Naive thymus-derived CD4-positive, alpha-beta T cell (primary cell): ENCODE measurements at regions not wholly inside any gene's neighbourhood (a gene's known extent, or its start where the extent isn't known, plus 50 kb on each side); places are given as distances from the start of the nearest gene placed in this dataset.

Source experiments
- ATAC-seq: fragments of 150-1000 bp; cut with Tn5 transposase; 2 replicates; pipeline ENCODE4 v1.10.0; 2021; ENCODE audit warnings: mild to moderate bottlenecking, moderate library complexity
- CTCF ChIA-PET: fragments of 350-600 bp; sonication (Branson Sonifier 250); formaldehyde crosslinking; loops from one replicate; lab custom pipeline; 2021; ENCODE audit warnings: antibody characterized with exemption; lab: Charles Lee
- POLR2A ChIA-PET: fragments of 350-600 bp; sonication (Branson Sonifier 250); formaldehyde crosslinking; loops from one replicate; lab custom pipeline; 2021; ENCODE audit warnings: antibody characterized with exemption, inconsistent platforms; lab: Charles Lee
- DNase-seq, 9 donors: peaks; one replicate each; pipeline versions ENCODE4 v3.0.0 to v3.0.0-alpha.2; 2020 to 2022; ENCODE audit warnings: mixed read lengths in 1 of 9
- H3K27ac ChIP-seq: one replicate; pipeline ENCODE4 v1.7.0; 2013; ENCODE audit warnings: mild to moderate bottlenecking, low read depth, low read length, moderate library complexity
- H3K27me3 ChIP-seq, 2 donors: one replicate each; pipeline ENCODE4 v1.7.0; 2013; ENCODE audit warnings: low read length in 2 of 2, mild to moderate bottlenecking in 2 of 2, moderate library complexity in 2 of 2; ENCODE audit not compliant: control insufficient read depth in 2 of 2, insufficient read depth in 2 of 2
- H3K36me3 ChIP-seq, 3 experiments: 1 replicate in 2 of 3; 2 replicates in 1 of 3; pipeline ENCODE4 v1.7.0; 2013; ENCODE audit warnings: low read length in 3 of 3, mild to moderate bottlenecking in 3 of 3, moderate library complexity in 1 of 3; ENCODE audit not compliant: insufficient read depth in 3 of 3, control insufficient read depth in 2 of 3
- H3K4me1 ChIP-seq, 2 donors: one replicate each; pipeline ENCODE4 v1.7.0; 2013; ENCODE audit warnings: low read length in 2 of 2, mild to moderate bottlenecking in 2 of 2, moderate library complexity in 1 of 2; ENCODE audit not compliant: control insufficient read depth in 2 of 2, insufficient read depth in 2 of 2
- H3K4me3 ChIP-seq: 2 replicates; pipeline ENCODE4 v1.7.0; 2013; ENCODE audit warnings: mild to moderate bottlenecking, low read length
- H3K9me3 ChIP-seq, 3 experiments: 1 replicate in 2 of 3; 2 replicates in 1 of 3; pipeline ENCODE4 v1.7.0; 2013; ENCODE audit warnings: low read length in 3 of 3; ENCODE audit not compliant: control insufficient read depth in 2 of 3
- H3K27ac Mint-ChIP-seq, 9 donors: one replicate each; pipeline ENCODE4 v1.8.0; 2020 to 2022; ENCODE audit warnings: mixed read lengths in 9 of 9, mild to moderate bottlenecking in 8 of 9, moderate library complexity in 5 of 9, inconsistent platforms in 2 of 9
- H3K27me3 Mint-ChIP-seq, 5 donors: one replicate each; pipeline ENCODE4 v1.8.0; 2021 to 2022; ENCODE audit warnings: mixed read lengths in 5 of 5, mild to moderate bottlenecking in 1 of 5
- H3K36me3 Mint-ChIP-seq, 5 donors: one replicate each; pipeline ENCODE4 v1.8.0; 2020 to 2022; ENCODE audit warnings: mixed read lengths in 5 of 5, mild to moderate bottlenecking in 3 of 5, inconsistent platforms in 1 of 5
- H3K4me1 Mint-ChIP-seq, 7 donors: one replicate each; pipeline ENCODE4 v1.8.0; 2020 to 2022; ENCODE audit warnings: mixed read lengths in 7 of 7, mild to moderate bottlenecking in 3 of 7, inconsistent platforms in 1 of 7
- H3K4me3 Mint-ChIP-seq, 10 donors: one replicate each; pipeline ENCODE4 v1.8.0; 2020 to 2022; ENCODE audit warnings: mild to moderate bottlenecking in 10 of 10, mixed read lengths in 10 of 10, moderate library complexity in 6 of 10, inconsistent platforms in 2 of 10
- H3K9me3 Mint-ChIP-seq, 11 donors: one replicate each; pipeline ENCODE4 v1.8.0; 2020 to 2022; ENCODE audit warnings: mixed read lengths in 11 of 11, mild to moderate bottlenecking in 4 of 11, inconsistent platforms in 1 of 11, moderate library complexity in 1 of 11
- intact Hi-C, 2 donors: fragments of 100-400 bp; cut with micrococcal nuclease; formaldehyde crosslinking; loops; one replicate each; pipeline ENCODE4 v1.15.1; 2023

DNA sequence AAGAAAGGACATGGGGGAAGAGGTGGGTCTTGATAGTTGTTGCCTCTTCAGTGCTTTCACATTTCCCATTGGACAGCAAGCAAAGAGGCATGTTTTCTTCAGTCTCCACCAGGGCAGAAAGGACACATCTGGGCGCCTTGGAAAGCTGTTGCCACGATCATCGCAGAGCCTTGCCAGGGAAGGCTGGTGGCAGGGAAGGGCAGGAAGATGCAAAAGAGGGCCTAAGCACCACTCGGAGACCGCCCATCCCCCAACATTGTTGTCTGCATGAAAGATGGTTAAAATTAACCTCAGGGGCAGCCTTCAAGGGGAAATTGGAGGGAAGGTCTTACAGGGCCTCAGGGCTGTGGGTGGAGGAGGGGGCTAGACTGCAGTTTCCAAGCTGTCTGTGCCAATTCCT lies 114.2 kb downstream of the SOX9 start:
- DNase-seq = no peak
- no peaks in the 10 kb centered on the region for H3K9me3 ChIP-seq
- H3K36me3 ChIP-seq = no peaks in the 10 kb centered on the region
- no peak overlapping the region for H3K27ac ChIP-seq
- Mint-ChIP-seq H3K27me3 (peaks cover 0 to 22% (median 19%) of the 10 kb centered on the region in 5 donors), H3K4me1 (no peaks in the 10 kb centered on the region), H3K36me3 (peaks cover 0 to 3% (median 0%) of the 10 kb centered on the region in 5 donors), H3K9me3 (peaks cover 3 to 19% (median 7%) of the 10 kb centered on the region in 11 donors), H3K27ac (no peak overlapping the region), H3K4me3 (no peak overlapping the region)
- intact Hi-C loops = no loop called here
- H3K4me3 ChIP-seq = no peak overlapping the region
- H3K27me3 ChIP-seq = no peaks in the 10 kb centered on the region
- H3K4me1 ChIP-seq = no peaks in the 10 kb centered on the region
- CTCF ChIA-PET = no interaction called here
- ATAC-seq = no peak
- POLR2A ChIA-PET = no interaction called here

DNA sequence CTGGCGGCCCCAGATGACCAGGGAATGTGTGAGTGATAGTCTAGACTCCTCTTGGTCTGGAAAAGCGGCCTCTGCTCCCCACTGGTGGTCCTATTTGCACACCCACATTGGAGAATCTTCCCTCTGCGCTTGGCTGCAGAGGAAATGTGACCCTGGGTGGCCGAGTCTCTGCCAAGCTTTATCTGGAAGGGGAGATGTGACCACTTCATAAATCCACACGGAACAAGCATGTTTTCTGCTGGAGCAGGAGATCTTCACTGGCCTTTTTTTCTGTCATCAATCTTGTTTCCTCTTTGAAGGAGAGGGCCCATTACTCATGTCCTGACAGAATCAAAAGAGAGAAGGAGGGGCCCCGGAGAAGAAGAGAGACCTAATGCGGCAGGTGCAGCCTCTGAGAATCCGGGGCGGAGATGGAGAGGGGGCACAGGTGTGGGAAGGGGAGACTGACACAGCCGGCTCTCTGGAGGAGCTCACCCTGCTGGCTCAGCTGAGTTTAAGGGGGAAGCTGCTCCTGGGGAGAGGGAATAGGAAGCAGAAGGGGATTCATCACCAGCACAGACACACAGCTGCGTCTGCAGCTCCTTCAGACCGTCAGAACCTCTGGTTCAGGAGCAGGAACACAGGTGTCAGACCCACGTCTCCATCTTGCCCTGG lies 116.3 kb downstream of the SOX9 start:
- Mint-ChIP-seq H3K27me3 (peaks cover 0 to 22% (median 19%) of the 10 kb centered on the region in 5 donors), H3K9me3 (peaks cover 3 to 26% (median 10%) of the 10 kb centered on the region in 11 donors), H3K4me3 (no peak overlapping the region), H3K27ac (no peak overlapping the region), H3K36me3 (peaks cover 0 to 4% (median 0%) of the 10 kb centered on the region in 5 donors), H3K4me1 (no peaks in the 10 kb centered on the region)
- intact Hi-C loops = no loop called here
- H3K9me3 ChIP-seq = no peaks in the 10 kb centered on the region
- no peak for ATAC-seq
- no peak for DNase-seq
- H3K4me3 ChIP-seq = no peak overlapping the region
- CTCF ChIA-PET = no interaction called here
- no peaks in the 10 kb centered on the region for H3K36me3 ChIP-seq
- no peak overlapping the region for H3K27ac ChIP-seq
- H3K4me1 ChIP-seq = no peaks in the 10 kb centered on the region
- POLR2A ChIA-PET = no interaction called here
- no peaks in the 10 kb centered on the region for H3K27me3 ChIP-seq

DNA sequence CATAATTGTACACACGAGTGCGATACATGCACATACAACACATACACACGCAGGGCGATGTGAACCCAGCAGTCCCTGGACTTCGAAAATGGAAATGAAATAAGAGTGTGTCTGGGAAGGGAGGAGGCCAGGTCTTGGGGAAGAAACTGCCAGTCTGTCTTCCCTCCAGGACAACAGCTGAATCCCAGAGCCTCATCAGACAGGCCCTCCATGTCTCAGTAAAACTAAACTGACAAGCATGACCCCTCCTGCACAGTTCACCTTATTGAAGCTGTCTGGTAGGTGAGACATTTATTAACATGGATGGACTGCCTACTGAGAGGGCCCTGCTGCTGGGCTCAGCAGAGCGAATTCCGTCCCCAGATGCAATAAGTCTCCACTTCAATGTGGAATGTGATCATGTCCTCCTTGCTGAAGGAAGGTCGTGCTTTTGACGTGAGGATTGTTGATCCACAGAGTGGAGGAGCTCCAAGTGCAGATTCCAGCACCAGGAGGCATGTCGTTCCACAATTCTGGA lies 117.4 kb downstream of the SOX9 start:
- CTCF ChIA-PET = no interaction called here
- no peaks in the 10 kb centered on the region for H3K4me1 Mint-ChIP-seq
- peaks cover 5 to 34% (median 14%) of the 10 kb centered on the region in 11 donors for H3K9me3 Mint-ChIP-seq
- H3K4me3 Mint-ChIP-seq = no peak overlapping the region
- H3K27me3 Mint-ChIP-seq = peaks cover 0 to 23% (median 20%) of the 10 kb centered on the region in 5 donors
- ATAC-seq (no peak), DNase-seq (no peak)
- no peak overlapping the region for H3K4me3 ChIP-seq
- no peaks in the 10 kb centered on the region for H3K4me1 ChIP-seq
- no peak overlapping the region for H3K27ac Mint-ChIP-seq
- H3K36me3 ChIP-seq = no peaks in the 10 kb centered on the region
- POLR2A ChIA-PET = no interaction called here
- H3K9me3 ChIP-seq = no peaks in the 10 kb centered on the region
- H3K27ac ChIP-seq = no peak overlapping the region
- peaks cover 0 to 4% (median 0%) of the 10 kb centered on the region in 5 donors for H3K36me3 Mint-ChIP-seq
- no peaks in the 10 kb centered on the region for H3K27me3 ChIP-seq
- intact Hi-C loops = no loop called here

- ChIA-PET CTCF (no interaction called here), POLR2A (no interaction called here)
- Histone ChIP-seq H3K9me3 (peaks cover 0 to 9% (median 0%) of the 10 kb centered on the region in 3 experiments), H3K27ac (no peak overlapping the region), H3K4me3 (no peak overlapping the region), H3K4me1 (no peaks in the 10 kb centered on the region), H3K36me3 (no peaks in the 10 kb centered on the region), H3K27me3 (no peaks in the 10 kb centered on the region)
- H3K36me3 Mint-ChIP-seq = peaks cover 0 to 10% (median 0%) of the 10 kb centered on the region in 5 donors
- intact Hi-C loops = no loop called here
- H3K4me1 Mint-ChIP-seq = no peaks in the 10 kb centered on the region
- peaks cover 0 to 19% (median 11%) of the 10 kb centered on the region in 5 donors for H3K27me3 Mint-ChIP-seq
- ATAC-seq = no peak
- H3K4me3 Mint-ChIP-seq = no peak overlapping the region
- DNase-seq = no peak
- peaks cover 9 to 41% (median 19%) of the 10 kb centered on the region in 11 donors for H3K9me3 Mint-ChIP-seq
- H3K27ac Mint-ChIP-seq = no peak overlapping the region
Observed at GRCh38 chr17:72239548-72239947, 118.7 kb downstream of the SOX9 start.

GRCh38 chr17:72240333-72240732 lies 119.5 kb downstream of the SOX9 start:
- intact Hi-C loops = no loop called here
- Histone ChIP-seq H3K27me3 (no peaks in the 10 kb centered on the region), H3K27ac (no peak overlapping the region), H3K36me3 (no peaks in the 10 kb centered on the region), H3K9me3 (peaks cover 0 to 14% (median 0%) of the 10 kb centered on the region in 3 experiments), H3K4me3 (no peak overlapping the region), H3K4me1 (no peaks in the 10 kb centered on the region)
- ATAC-seq (no peak), DNase-seq (no peak)
- peaks cover 7 to 44% (median 19%) of the 10 kb centered on the region in 11 donors for H3K9me3 Mint-ChIP-seq
- ChIA-PET CTCF (no interaction called here), POLR2A (no interaction called here)
- H3K4me1 Mint-ChIP-seq = no peaks in the 10 kb centered on the region
- peaks cover 0 to 11% (median 0%) of the 10 kb centered on the region in 5 donors for H3K36me3 Mint-ChIP-seq
- peaks cover 0 to 15% (median 8%) of the 10 kb centered on the region in 5 donors for H3K27me3 Mint-ChIP-seq
- no peak overlapping the region for H3K4me3 Mint-ChIP-seq
- H3K27ac Mint-ChIP-seq = no peak overlapping the region

DNA sequence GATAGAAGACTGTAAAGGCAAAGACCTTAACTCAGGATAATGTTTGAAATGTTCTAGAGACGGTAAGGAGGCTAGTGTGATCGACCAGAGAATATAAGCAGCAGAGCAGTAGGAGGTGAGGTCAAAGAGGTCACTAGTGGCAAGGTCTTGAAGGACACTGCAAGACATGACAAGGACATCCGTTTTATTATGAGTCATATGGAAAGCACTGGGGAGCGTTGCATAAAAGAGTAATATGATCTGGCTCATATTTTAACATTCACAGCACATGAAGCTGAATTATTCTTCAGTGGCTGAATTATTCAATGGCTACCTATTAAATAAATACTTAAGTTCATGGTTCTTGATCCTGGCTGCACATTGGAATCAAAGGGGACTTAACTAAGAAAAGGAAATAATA lies 123.7 kb downstream of the SOX9 start:
- DNase-seq = no peak
- H3K9me3 ChIP-seq = peaks cover 0 to 14% (median 0%) of the 10 kb centered on the region in 3 experiments
- POLR2A ChIA-PET = no interaction called here
- CTCF ChIA-PET = no interaction called here
- H3K27me3 Mint-ChIP-seq = peaks cover 0 to 6% (median 4%) of the 10 kb centered on the region in 5 donors
- H3K27ac Mint-ChIP-seq = no peak overlapping the region
- H3K9me3 Mint-ChIP-seq = peaks cover 7 to 34% (median 16%) of the 10 kb centered on the region in 11 donors
- no peak overlapping the region for H3K4me3 ChIP-seq
- H3K4me3 Mint-ChIP-seq = no peak overlapping the region
- no peak for ATAC-seq
- no peaks in the 10 kb centered on the region for H3K4me1 ChIP-seq
- H3K27me3 ChIP-seq = no peaks in the 10 kb centered on the region
- peaks cover 0 to 11% (median 0%) of the 10 kb centered on the region in 5 donors for H3K36me3 Mint-ChIP-seq
- no peaks in the 10 kb centered on the region for H3K4me1 Mint-ChIP-seq
- no peak overlapping the region for H3K27ac ChIP-seq
- intact Hi-C loops = no loop called here
- H3K36me3 ChIP-seq = no peaks in the 10 kb centered on the region

DNA sequence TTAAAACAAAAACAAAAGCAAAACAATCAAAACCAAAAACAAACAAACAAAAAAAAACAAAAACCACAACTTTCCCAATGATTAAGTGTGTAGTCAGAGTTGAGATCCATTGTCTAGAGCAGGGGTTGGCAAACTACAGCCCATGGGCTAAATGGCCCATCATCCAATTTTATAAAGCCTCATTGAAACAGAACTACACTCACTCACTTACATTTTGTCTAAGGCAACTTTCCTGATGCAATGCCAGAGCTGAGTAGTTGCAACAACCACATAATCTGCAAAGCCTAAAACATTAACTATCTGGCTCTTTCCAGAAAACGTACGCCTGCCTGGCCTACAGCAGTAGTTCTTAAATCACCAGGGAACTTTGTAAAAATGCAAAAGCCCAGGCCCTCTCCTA lies 124.1 kb downstream of the SOX9 start:
- intact Hi-C loops = no loop called here
- Mint-ChIP-seq H3K4me3 (no peak overlapping the region), H3K36me3 (peaks cover 0 to 11% (median 0%) of the 10 kb centered on the region in 5 donors), H3K4me1 (no peaks in the 10 kb centered on the region), H3K27me3 (peaks cover 0 to 6% (median 2%) of the 10 kb centered on the region in 5 donors), H3K9me3 (peaks cover 5 to 33% (median 13%) of the 10 kb centered on the region in 11 donors), H3K27ac (no peak overlapping the region)
- no peaks in the 10 kb centered on the region for H3K36me3 ChIP-seq
- no peaks in the 10 kb centered on the region for H3K4me1 ChIP-seq
- H3K9me3 ChIP-seq = peaks cover 0 to 14% (median 0%) of the 10 kb centered on the region in 3 experiments
- CTCF ChIA-PET = no interaction called here
- H3K27ac ChIP-seq = no peak overlapping the region
- ATAC-seq (no peak), DNase-seq (no peak)
- POLR2A ChIA-PET = no interaction called here
- H3K4me3 ChIP-seq = no peak overlapping the region
- no peaks in the 10 kb centered on the region for H3K27me3 ChIP-seq
